ENCODE measurements at regions not wholly inside any gene's neighbourhood (a gene's known extent, or its start where the extent isn't known, plus 50 kb on each side); places are given as distances from the start of the nearest gene placed in this dataset.
"Not testable (repeated sequence)": the region's sequence is repeated elsewhere in the genome, so short reads cannot be mapped to it uniquely, and the experiment has no call there.

GRCh38 chr17:71777048-71777640 lies 343.7 kb upstream of the SOX9 start:
- Histone ChIP-seq H3K9me3 (ENCODE audit: control insufficient read depth, low read length) (no peaks in the 10 kb centered on the region), H3K4me1 (ENCODE audit: control insufficient read depth, insufficient read depth, low read length, poor library complexity, severe bottlenecking) (no peaks in the 10 kb centered on the region), H3K27ac (ENCODE audit: insufficient read depth, low read length, poor library complexity, severe bottlenecking) (no peak overlapping the region), H3K27me3 (replicated peaks; ENCODE audit: control insufficient read depth, insufficient read depth, low read length, poor library complexity, severe bottlenecking) (no peaks in the 10 kb centered on the region), H3K36me3 (ENCODE audit: control insufficient read depth, insufficient read depth, low read length) (no peaks in the 10 kb centered on the region), H3K4me3 (ENCODE audit: insufficient read depth, low read depth, low read length, poor library complexity, severe bottlenecking) (no peak overlapping the region)
- DNase-seq: no peak

DNA sequence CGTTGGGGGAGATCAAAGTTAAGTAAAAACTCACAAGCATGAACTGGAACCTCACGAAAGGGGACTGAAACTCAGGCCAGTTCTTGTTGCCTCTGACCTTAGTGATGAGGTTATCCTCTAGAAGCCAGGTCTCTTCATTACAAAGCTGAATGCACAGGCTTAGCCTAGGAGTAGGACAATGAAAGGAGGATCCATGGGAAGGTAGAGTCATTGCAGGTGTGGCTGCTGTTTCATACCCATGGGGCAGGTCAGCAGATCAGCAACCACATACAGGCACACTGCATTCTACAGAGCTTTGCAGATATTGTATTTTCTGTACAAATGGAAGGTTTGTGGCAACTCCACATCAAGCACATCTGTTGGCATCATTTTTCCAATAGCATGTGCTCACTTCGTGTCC lies 341.3 kb upstream of the SOX9 start:
- Histone ChIP-seq H3K4me1 (ENCODE audit: control insufficient read depth, insufficient read depth, low read length, poor library complexity, severe bottlenecking) (no peaks in the 10 kb centered on the region), H3K36me3 (ENCODE audit: control insufficient read depth, insufficient read depth, low read length) (no peaks in the 10 kb centered on the region)
- no peak for DNase-seq

DNA sequence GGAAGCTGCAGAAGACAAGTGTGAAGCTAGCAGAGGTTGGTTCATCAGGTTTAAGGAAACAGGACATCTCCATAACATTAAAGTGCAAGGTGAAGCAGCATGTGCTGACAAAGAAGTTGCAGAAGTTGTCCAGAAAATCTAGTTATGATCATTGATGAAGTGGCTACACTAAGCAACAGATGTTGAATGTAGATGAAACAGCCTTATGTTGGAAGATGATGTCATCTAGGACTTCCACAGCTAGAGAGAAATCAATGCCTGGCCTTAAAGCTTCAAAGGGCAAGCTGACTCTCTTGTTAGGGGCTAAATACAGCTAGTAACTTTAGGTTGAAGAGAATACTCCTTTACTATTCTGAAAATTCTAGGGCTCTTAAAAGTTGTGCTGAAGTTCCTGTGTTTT lies 340.2 kb upstream of the SOX9 start:
- DNase-seq: no peak
- no peaks in the 10 kb centered on the region for H3K4me1 ChIP-seq (ENCODE audit: control insufficient read depth, insufficient read depth, low read length, poor library complexity, severe bottlenecking)
- no peaks in the 10 kb centered on the region for H3K36me3 ChIP-seq (ENCODE audit: control insufficient read depth, insufficient read depth, low read length)
- no peak overlapping the region for H3K4me3 ChIP-seq (ENCODE audit: insufficient read depth, low read depth, low read length, poor library complexity, severe bottlenecking)
- no peaks in the 10 kb centered on the region for H3K9me3 ChIP-seq (ENCODE audit: control insufficient read depth, low read length)
- no peak overlapping the region for H3K27ac ChIP-seq (ENCODE audit: insufficient read depth, low read length, poor library complexity, severe bottlenecking)
- no peaks in the 10 kb centered on the region for H3K27me3 ChIP-seq (replicated peaks; ENCODE audit: control insufficient read depth, insufficient read depth, low read length, poor library complexity, severe bottlenecking)

More for the DNA sequence above, 341.3 kb upstream of the SOX9 start:
- Histone ChIP-seq H3K27me3 (replicated peaks; ENCODE audit: control insufficient read depth, insufficient read depth, low read length, poor library complexity, severe bottlenecking) (no peaks in the 10 kb centered on the region), H3K9me3 (ENCODE audit: control insufficient read depth, low read length) (no peaks in the 10 kb centered on the region), H3K27ac (ENCODE audit: insufficient read depth, low read length, poor library complexity, severe bottlenecking) (no peak overlapping the region), H3K4me3 (ENCODE audit: insufficient read depth, low read depth, low read length, poor library complexity, severe bottlenecking) (no peak overlapping the region)

DNA sequence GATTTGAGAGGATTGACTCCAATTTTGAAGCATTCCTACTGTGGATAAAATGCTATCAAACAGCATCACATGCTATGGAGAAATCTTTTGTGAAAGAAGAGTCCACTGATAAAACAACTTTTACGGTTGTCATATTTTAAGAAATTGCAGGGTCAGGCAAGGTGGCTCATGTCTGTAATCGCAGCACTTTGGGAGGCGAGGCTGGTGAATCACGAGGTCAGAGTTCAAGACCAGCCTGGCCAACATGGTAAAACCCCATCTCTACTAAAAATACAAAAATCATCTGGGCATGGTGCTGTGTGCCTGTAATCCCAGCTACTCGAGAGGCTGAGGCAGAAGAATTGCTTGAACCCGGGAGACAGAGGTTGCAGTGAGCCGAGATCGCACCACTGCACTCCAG lies 338.8 kb upstream of the SOX9 start:
- H3K4me3 ChIP-seq (ENCODE audit: insufficient read depth, low read depth, low read length, poor library complexity, severe bottlenecking); H3K36me3 ChIP-seq (ENCODE audit: control insufficient read depth, insufficient read depth, low read length); DNase-seq; H3K27me3 ChIP-seq (replicated peaks; ENCODE audit: control insufficient read depth, insufficient read depth, low read length, poor library complexity, severe bottlenecking); H3K9me3 ChIP-seq (ENCODE audit: control insufficient read depth, low read length); H3K27ac ChIP-seq (ENCODE audit: insufficient read depth, low read length, poor library complexity, severe bottlenecking); H3K4me1 ChIP-seq (ENCODE audit: control insufficient read depth, insufficient read depth, low read length, poor library complexity, severe bottlenecking): not testable (repeated sequence)

GRCh38 chr17:71790791-71791190 lies 330.0 kb upstream of the SOX9 start:
- no peaks in the 10 kb centered on the region for H3K9me3 ChIP-seq (ENCODE audit: control insufficient read depth, low read length)
- H3K27ac ChIP-seq (ENCODE audit: insufficient read depth, low read length, poor library complexity, severe bottlenecking): no peak overlapping the region
- no peak for DNase-seq
- no peaks in the 10 kb centered on the region for H3K4me1 ChIP-seq (ENCODE audit: control insufficient read depth, insufficient read depth, low read length, poor library complexity, severe bottlenecking)
- H3K36me3 ChIP-seq (ENCODE audit: control insufficient read depth, insufficient read depth, low read length): no peaks in the 10 kb centered on the region
- H3K27me3 ChIP-seq (replicated peaks; ENCODE audit: control insufficient read depth, insufficient read depth, low read length, poor library complexity, severe bottlenecking): no peaks in the 10 kb centered on the region
- no peak overlapping the region for H3K4me3 ChIP-seq (ENCODE audit: insufficient read depth, low read depth, low read length, poor library complexity, severe bottlenecking)

GRCh38 chr17:71791311-71791710 lies 329.5 kb upstream of the SOX9 start:
- Histone ChIP-seq H3K36me3 (ENCODE audit: control insufficient read depth, insufficient read depth, low read length) (no peaks in the 10 kb centered on the region), H3K27me3 (replicated peaks; ENCODE audit: control insufficient read depth, insufficient read depth, low read length, poor library complexity, severe bottlenecking) (no peaks in the 10 kb centered on the region), H3K4me3 (ENCODE audit: insufficient read depth, low read depth, low read length, poor library complexity, severe bottlenecking) (no peak overlapping the region), H3K9me3 (ENCODE audit: control insufficient read depth, low read length) (no peaks in the 10 kb centered on the region), H3K27ac (ENCODE audit: insufficient read depth, low read length, poor library complexity, severe bottlenecking) (no peak overlapping the region), H3K4me1 (ENCODE audit: control insufficient read depth, insufficient read depth, low read length, poor library complexity, severe bottlenecking) (no peaks in the 10 kb centered on the region)
- DNase-seq: no peak

DNA sequence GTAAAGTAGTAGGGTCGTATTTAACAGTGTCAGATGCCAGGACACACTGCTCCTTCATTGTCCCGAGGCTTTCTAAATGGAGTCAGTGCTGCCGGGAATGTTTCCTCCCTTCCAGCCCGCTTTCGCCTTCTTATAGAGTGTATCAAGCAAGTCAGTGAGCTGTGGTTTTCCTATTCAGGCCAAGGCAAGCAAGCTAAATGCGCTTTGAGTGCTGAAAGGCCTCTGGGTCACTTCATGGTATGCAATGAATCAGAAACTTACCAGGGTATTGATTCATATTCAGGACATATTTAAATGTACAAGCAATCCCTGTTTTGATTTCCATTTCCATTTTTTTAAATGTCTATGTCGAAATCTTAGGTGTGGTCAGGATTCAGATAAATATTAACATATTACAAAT lies 327.9 kb upstream of the SOX9 start:
- no peak for DNase-seq
- no peaks in the 10 kb centered on the region for H3K4me1 ChIP-seq (ENCODE audit: control insufficient read depth, insufficient read depth, low read length, poor library complexity, severe bottlenecking)
- no peaks in the 10 kb centered on the region for H3K9me3 ChIP-seq (ENCODE audit: control insufficient read depth, low read length)
- H3K4me3 ChIP-seq (ENCODE audit: insufficient read depth, low read depth, low read length, poor library complexity, severe bottlenecking): no peak overlapping the region
- no peak overlapping the region for H3K27ac ChIP-seq (ENCODE audit: insufficient read depth, low read length, poor library complexity, severe bottlenecking)
- no peaks in the 10 kb centered on the region for H3K36me3 ChIP-seq (ENCODE audit: control insufficient read depth, insufficient read depth, low read length)
- no peaks in the 10 kb centered on the region for H3K27me3 ChIP-seq (replicated peaks; ENCODE audit: control insufficient read depth, insufficient read depth, low read length, poor library complexity, severe bottlenecking)

- no peak for DNase-seq
- Histone ChIP-seq H3K27me3 (replicated peaks; ENCODE audit: control insufficient read depth, insufficient read depth, low read length, poor library complexity, severe bottlenecking) (no peaks in the 10 kb centered on the region), H3K4me1 (ENCODE audit: control insufficient read depth, insufficient read depth, low read length, poor library complexity, severe bottlenecking) (no peaks in the 10 kb centered on the region), H3K36me3 (ENCODE audit: control insufficient read depth, insufficient read depth, low read length) (no peaks in the 10 kb centered on the region), H3K27ac (ENCODE audit: insufficient read depth, low read length, poor library complexity, severe bottlenecking) (no peak overlapping the region), H3K4me3 (ENCODE audit: insufficient read depth, low read depth, low read length, poor library complexity, severe bottlenecking) (no peak overlapping the region), H3K9me3 (ENCODE audit: control insufficient read depth, low read length) (no peaks in the 10 kb centered on the region)
Observed at GRCh38 chr17:71793518-71793917, 327.3 kb upstream of the SOX9 start.

- no peak for DNase-seq
- Histone ChIP-seq H3K4me3 (ENCODE audit: insufficient read depth, low read depth, low read length, poor library complexity, severe bottlenecking) (no peak overlapping the region), H3K27me3 (replicated peaks; ENCODE audit: control insufficient read depth, insufficient read depth, low read length, poor library complexity, severe bottlenecking) (no peaks in the 10 kb centered on the region), H3K36me3 (ENCODE audit: control insufficient read depth, insufficient read depth, low read length) (no peaks in the 10 kb centered on the region), H3K27ac (ENCODE audit: insufficient read depth, low read length, poor library complexity, severe bottlenecking) (no peak overlapping the region), H3K4me1 (ENCODE audit: control insufficient read depth, insufficient read depth, low read length, poor library complexity, severe bottlenecking) (no peaks in the 10 kb centered on the region), H3K9me3 (ENCODE audit: control insufficient read depth, low read length) (no peaks in the 10 kb centered on the region)
Observed at GRCh38 chr17:71798701-71799100, 322.1 kb upstream of the SOX9 start.

DNA sequence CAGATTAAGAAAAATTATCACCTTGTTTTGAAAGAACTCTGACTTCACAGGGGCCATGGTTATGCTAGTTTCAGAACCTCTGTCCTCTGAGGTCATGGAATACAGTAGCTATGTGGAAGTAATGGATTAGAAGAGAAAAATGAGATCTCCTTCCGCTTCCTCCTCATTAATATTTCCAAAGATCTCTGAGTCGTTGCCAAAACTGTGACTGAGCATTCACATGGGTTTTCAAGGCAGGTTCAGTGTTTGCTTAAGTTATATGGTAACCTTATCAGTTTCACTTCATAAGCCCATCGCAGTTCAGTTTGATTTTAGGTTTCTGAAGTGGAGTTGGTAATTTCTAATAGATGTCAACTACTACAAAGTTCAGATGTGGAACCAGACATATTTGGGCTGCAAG lies 321.2 kb upstream of the SOX9 start:
- no peak overlapping the region for H3K27ac ChIP-seq (ENCODE audit: insufficient read depth, low read length, poor library complexity, severe bottlenecking)
- H3K27me3 ChIP-seq (replicated peaks; ENCODE audit: control insufficient read depth, insufficient read depth, low read length, poor library complexity, severe bottlenecking): no peaks in the 10 kb centered on the region
- no peak overlapping the region for H3K4me3 ChIP-seq (ENCODE audit: insufficient read depth, low read depth, low read length, poor library complexity, severe bottlenecking)
- no peak for DNase-seq
- no peaks in the 10 kb centered on the region for H3K9me3 ChIP-seq (ENCODE audit: control insufficient read depth, low read length)
- H3K4me1 ChIP-seq (ENCODE audit: control insufficient read depth, insufficient read depth, low read length, poor library complexity, severe bottlenecking): no peaks in the 10 kb centered on the region
- no peaks in the 10 kb centered on the region for H3K36me3 ChIP-seq (ENCODE audit: control insufficient read depth, insufficient read depth, low read length)

GRCh38 chr17:71801301-71801700 lies 319.5 kb upstream of the SOX9 start:
- Histone ChIP-seq H3K27me3 (replicated peaks; ENCODE audit: control insufficient read depth, insufficient read depth, low read length, poor library complexity, severe bottlenecking) (no peaks in the 10 kb centered on the region), H3K4me1 (ENCODE audit: control insufficient read depth, insufficient read depth, low read length, poor library complexity, severe bottlenecking) (no peaks in the 10 kb centered on the region), H3K36me3 (ENCODE audit: control insufficient read depth, insufficient read depth, low read length) (no peaks in the 10 kb centered on the region), H3K4me3 (ENCODE audit: insufficient read depth, low read depth, low read length, poor library complexity, severe bottlenecking) (no peak overlapping the region), H3K9me3 (ENCODE audit: control insufficient read depth, low read length) (no peaks in the 10 kb centered on the region), H3K27ac (ENCODE audit: insufficient read depth, low read length, poor library complexity, severe bottlenecking) (no peak overlapping the region)
- DNase-seq: no peak
